HG03354 (cell line): ENCODE measurements at regions not wholly inside any gene's neighbourhood (a gene's known extent, or its start where the extent isn't known, plus 50 kb on each side); places are given as distances from the start of the nearest gene placed in this dataset.
"Not testable (repeated sequence)": the region's sequence is repeated elsewhere in the genome, so short reads cannot be mapped to it uniquely, and the experiment has no call there.

Experiments used
- ATAC-seq: cut with Tn5 transposase; IDR thresholded peaks from one replicate; pipeline ENCODE4 v1.9.1; 2021; ENCODE audit warnings: mild to moderate bottlenecking; ENCODE audit not compliant: unreplicated experiment, poor library complexity, severe bottlenecking

DNA sequence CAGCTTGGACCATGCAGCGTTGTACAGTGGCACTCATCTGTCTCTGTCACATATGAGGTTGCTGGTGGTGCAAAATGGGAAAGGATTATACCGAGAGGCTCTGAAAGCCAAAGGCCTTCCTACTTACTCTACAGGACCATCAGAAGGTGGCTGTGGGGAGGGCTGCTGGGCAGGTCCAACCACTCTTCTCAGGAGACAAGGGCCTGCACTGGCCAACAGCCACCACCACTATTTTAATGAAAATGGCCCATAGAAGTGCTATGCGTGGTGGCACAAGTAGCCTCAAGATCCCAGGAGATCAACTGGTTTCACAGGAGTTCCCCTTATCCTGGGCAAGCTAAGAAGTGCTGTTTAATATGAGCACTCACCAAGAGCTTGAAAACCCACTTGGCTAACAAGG is 52.3 kb downstream of the MRPL57 start:
- ATAC-seq = no peak

DNA sequence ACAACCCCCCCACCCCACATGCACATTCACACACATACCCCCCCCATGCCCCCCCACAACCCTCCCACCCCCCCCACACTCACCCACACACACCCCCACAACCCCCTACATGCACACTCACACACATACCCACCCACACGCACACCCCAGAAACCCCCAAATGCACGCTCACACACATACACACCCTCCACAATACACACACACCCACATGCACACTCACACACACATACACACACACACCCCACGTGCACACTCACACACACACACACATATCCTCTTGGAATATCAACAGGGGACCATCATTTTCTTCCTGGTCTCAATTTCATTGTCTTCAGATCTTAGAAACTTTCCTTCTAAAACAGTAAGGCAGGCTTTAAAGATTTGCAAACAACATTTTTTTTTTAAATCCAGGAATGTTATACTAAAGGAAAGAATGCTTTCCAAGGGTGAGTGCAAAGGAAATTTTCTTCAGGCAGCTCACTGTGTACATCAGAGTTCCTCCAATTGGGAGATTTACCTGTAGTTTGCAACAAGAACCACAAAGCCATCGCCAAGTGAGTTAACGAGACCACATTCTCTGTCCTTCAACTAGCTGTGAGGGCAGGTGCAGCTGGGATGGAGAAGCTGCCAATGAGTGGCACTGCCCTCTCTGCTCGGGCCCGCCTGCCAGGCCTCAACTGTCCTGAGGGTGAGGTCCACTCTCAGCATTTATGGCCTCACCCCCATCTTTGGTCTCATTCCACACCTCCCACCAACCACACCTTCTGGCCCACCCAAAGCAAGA is 53.0 kb downstream of the MRPL57 start:
- no peak for ATAC-seq

DNA sequence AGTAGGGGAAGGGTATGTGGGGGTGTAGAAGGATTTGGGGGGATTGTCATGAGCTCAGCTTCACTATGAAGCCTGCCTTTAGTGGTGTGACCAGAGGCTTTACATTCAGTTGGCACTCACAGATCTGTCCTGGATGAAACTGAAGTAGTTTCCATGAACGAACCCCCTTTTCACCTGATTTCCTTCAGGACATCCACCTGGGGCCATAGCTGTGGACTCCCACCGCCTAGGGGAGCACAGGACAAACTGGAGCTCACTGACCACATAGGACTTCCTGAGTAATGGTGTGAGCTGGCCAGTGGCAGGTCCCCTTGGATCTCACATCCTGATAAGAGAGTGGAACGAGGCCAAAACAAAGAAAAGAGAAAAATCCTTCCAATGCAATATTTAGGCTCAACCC is 54.1 kb downstream of the MRPL57 start:
- ATAC-seq = no peak

DNA sequence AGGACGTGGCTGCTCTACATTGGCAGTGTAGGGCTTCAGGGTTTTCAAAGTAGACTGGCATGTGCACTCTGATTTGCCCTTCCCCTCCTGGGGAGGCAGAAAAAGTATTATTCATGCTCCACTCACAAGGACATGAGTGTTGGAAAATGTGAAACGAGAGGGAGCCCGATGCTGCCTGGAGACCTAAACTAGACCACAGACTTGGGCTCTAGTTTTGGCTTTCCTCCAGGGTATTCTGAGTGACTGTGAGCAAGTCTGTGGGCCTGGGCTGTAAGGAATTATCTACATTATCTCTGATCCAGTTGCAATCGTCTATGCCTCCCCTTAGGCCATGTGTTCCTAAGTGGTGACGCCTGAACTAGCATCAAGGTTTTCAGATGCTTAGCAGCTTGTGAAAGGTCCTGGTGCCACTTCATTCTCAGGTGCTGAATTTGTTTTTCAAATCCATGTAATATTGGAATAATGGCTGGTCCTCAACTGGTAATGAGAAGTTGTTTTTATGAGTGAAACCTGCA is 55.0 kb downstream of the MRPL57 start:
- ATAC-seq = no peak

DNA sequence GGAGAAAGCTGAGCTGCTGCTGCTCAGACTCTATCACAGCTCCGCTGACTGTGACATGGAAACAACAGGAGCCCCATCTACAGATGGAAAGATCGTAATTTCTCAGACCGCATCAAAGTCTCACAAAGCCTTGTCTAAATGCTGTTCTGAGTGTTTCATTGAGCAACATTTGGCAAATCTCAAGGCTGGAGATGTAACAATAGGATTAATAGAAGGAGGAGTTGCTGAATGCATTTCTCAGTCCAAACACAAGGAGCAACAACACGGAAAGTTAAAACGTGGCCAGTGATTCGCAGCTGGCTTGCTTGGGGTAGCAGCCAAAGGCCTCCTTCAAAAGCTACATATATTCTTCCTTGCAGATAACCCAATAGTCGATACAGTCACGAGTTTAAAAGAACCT is 55.7 kb downstream of the MRPL57 start:
- no peak for ATAC-seq

DNA sequence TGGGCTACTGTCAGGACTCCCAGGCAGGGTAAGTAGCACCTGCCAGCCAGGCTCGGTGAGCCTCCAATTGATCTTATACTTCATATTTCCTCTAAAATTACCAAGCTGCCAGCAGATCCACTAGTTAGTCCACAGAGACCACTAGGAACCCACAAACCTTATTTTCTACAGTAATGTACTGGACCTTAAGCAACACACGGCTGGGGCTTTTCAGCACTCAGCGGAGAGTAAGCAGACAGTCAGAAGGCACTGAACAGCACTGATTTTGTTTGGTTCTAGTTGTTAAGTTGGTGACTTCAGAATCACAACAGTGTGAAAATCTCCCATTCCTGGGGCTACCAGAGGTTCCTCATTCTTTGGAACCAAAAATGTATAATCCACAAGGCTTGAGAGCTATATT is 56.1 kb downstream of the MRPL57 start:
- no peak for ATAC-seq

DNA sequence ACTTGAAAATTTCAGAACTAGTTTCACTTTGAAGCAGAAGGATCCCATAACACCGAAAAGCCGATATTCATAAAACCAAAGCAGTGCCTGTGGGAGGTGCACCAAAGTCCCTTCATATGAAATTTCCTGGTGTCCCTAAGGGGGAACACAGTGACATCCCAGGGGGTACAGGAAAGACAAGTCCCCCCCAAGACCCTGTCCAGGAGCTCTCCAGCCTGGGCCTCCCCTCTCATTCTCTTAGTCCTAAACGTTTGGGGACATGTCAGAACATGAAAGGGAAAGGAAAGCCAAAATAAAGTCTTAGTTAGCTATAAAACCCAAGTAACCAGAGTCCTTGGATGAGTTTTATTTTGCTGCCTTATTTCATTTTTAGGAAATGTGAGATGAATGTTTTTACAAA is 56.6 kb downstream of the MRPL57 start:
- no peak for ATAC-seq

DNA sequence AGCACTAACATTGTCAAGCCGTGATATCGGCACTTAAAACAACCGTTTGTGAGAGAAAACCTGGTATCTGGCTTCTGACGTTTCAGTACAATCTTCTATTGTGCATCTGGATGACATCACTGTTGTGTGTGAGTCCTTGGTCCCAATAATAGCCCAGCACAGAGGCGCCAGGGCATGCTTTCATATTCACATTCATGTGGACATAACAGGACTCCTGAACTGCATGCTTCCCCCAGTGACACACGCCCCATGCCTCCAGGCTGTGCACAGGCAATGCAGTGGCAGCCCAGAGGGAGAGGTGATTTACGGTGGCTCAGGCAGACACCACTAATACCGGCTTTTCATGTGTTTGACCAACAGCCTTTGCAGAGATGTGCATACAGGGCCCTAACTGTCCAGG is 58.1 kb downstream of the MRPL57 start:
- ATAC-seq = no peak

DNA sequence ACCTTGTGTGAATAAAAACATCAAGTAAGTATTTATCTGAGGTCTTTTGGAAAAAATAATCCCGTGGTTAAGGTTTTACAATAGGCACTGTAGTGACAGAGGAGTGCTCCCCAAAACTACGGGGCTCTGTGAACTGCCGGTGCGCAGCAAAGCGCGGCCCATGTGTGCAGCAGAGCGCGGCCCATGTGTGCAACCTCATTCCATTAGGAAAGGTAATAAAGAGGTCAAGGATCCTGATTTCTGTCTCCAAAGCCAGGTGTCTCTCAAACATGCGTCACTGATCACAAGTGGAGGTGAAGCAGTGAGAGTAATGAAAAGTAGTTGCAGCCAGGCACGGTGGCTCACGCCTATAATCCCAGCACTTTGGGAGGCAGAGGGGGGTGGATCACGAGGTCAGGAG is 58.7 kb downstream of the MRPL57 start:
- no peak for ATAC-seq

DNA sequence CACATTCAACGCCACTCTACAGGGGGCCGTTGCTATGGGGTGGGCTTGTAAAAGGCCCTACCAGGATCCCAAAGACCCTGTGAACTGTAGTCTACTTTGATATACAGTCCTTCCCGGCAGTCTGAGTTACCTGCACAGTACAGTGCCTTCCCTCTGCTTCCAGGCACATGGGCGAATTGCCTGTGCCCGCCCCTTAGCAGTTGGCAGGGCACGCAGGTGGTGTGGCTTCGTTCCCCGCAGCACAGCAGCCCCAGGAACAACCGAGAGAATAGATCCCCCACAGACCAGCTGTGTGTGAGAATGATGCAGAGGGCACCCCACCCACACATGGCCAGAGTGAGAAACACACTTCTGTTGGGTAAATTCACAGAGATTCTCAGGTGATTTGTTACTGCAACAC is 60.6 kb downstream of the MRPL57 start:
- ATAC-seq = no peak

DNA sequence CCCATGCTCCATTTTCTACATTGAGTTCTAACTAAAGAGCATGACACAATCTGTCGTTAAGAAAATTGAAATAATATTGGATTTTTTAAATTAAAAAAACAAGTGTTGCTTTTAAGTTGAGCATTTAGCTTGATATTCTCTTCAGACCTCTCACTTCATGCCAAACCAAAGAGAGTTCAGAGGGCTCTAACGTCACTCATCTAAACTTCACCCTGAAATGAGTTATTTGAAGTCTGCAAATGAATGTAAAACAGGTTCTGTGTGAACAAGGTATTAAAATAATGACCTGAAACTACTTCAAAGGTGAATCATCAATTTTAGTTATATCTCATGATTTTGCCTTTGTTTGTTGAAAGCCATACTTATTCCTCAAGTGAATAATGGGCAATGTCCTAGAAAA is 61.8 kb downstream of the MRPL57 start:
- ATAC-seq = no peak

DNA sequence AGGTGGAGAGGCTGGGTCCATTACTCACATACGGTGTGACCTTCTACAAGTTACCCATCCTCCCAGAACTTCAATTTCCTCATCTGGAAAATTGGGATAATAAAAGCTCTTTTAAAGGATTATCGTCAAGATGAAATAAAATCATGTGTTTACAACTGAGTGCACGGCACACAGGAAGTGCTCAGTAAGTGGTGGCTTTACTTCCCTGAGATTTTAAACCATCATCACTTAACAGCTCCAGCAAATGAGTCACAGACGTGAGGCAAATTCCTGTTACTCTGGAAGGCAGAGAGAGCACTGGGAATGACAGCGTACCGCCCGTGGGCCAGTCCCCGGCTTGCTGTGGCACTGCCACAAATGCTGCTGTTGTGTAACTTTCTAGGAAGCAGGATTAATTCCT is 64.1 kb downstream of the MRPL57 start:
- no peak for ATAC-seq

DNA sequence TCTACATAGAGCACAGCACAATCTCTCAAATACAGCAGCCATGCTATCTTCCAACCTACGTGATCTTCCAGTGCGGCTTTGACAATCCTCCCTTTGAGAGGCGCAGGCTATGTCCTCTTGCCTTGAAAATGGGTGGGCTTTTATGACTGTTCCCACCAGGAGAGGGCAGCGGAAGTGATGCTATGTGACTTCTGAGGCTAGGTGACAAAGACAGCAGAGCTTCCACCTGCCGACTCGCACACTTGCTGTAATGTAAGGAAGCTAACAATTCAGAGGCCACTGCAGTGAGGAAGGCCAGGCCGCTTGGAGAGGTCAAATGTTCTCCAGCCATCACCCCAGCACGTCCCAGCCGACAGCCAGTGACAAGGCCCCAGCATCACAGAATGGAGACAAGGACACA is 65.8 kb downstream of the MRPL57 start:
- ATAC-seq = no peak

DNA sequence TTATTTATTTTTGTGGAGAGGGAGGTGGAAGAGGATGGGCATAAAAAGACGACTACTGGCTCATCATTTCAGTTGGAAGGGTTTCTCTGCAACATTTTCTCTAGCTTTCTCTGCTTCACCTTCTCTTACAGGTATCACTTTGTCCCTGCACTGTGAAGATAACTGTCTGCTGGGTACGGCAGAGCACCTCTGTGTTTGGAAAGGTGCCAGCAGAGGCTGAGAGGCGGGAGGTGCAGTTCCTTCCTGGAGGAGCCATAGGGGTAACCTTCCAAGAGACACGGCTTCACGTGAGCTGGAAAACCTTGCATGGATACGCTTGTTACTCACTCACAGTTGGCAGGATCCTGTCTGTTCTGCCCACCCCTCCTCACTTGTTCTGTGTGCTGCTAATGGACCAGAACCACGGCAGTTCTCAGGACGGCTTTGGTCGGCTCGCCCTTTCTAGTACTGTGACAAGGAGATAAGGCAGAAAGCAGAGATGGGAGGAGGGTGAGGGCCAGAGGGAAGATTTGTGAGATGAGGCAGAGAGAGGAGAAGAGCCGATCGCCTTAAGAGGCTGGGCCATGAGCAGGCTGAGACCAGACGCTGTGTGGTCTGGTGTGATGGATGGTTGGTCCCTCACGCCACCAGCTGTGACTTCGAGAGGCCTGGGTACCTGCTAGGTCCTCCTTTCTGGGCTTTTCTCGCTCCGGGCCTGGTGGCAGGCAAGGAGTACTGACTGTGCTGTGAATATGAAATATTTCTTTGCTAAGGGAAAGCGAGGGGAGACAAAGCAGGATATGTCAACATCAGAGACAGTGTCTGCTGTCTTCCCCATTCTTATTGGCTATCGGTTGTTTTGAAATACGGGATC is 66.8 kb downstream of the MRPL57 start:
- no peak for ATAC-seq

DNA sequence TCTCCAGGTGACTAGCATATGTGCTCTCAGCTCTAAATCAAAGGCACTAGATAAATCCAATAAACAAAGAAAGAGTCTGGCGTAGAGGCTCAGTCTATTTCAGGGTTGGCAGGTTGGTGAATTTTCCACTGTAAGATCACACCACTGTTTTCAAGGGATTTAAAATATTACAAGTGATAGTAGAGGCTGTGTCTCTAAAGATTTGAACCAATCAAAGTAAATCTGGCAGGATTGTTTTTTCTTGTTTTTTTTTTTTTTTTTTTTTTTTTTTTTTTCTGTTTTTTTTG is 67.4 kb downstream of the MRPL57 start:
- not testable (repeated sequence) for ATAC-seq

DNA sequence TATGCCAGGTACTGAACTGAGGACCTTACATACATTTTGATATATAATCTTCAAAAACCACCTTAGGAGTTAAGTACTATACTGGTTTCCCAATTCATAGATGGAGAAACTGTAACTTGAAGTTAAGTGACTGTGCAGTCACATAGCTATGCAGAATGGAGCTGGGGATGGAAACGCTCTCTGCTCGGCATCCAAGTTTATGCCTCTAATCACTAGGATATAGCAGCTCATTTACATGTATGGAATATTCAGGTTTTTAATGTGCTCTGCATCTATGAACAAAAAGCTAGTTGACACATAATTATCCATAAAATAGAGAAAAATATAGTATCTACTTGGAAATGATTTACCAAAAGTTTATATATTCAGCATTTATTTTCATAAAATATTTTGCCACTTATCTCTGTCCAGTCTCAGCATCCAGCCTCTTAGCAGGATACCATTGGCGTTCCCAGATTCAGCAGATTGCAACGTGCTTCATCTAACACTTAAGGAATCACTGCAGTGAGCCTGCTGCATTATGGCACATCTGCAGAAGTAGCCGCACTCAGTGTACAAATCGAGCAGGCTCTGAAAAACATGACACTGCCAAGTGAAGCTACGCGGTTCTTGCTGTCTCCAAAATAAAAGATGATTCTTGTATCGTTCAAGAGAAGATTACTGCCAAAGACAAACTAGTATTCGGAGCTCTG is 70.4 kb downstream of the MRPL57 start:
- no peak for ATAC-seq

DNA sequence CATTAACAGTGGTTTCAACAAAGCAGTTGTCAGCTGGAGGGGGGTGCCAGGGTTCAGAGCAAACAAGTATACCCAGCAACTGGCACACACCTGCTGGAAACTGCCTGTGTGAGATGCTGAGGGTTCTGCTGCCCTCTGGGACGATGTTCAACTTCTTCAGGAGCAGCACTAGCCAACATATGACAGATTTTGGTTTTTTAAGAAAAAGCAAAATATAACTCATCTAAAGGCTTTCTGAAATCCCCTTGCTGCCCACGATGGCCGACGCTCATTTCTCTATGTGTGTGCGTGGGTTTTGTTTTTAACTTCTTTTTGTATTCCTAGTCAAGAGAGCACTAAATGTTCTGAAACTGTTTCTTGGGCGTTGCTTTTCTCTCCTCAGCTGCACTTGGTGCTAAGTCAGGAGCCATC is 79.9 kb downstream of the MRPL57 start:
- ATAC-seq = no peak

DNA sequence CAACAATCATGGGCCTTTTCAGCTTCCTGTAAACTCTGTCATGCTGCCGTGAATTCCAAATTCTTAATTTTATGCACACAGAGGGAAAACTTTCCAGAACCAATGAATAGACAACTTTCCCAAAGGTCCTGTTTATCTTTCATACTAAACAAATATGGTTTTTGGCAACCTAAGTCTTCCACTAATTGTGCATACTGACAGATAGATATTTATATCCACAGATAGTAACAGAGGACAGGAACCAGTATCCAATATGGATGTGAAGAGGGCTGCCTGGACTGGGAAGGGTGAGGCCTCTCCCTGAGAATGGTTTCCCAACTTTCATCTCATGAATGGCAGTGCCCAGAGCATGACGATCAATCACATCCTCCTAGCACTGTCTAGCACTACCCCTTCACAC is 80.4 kb downstream of the MRPL57 start:
- ATAC-seq = no peak

DNA sequence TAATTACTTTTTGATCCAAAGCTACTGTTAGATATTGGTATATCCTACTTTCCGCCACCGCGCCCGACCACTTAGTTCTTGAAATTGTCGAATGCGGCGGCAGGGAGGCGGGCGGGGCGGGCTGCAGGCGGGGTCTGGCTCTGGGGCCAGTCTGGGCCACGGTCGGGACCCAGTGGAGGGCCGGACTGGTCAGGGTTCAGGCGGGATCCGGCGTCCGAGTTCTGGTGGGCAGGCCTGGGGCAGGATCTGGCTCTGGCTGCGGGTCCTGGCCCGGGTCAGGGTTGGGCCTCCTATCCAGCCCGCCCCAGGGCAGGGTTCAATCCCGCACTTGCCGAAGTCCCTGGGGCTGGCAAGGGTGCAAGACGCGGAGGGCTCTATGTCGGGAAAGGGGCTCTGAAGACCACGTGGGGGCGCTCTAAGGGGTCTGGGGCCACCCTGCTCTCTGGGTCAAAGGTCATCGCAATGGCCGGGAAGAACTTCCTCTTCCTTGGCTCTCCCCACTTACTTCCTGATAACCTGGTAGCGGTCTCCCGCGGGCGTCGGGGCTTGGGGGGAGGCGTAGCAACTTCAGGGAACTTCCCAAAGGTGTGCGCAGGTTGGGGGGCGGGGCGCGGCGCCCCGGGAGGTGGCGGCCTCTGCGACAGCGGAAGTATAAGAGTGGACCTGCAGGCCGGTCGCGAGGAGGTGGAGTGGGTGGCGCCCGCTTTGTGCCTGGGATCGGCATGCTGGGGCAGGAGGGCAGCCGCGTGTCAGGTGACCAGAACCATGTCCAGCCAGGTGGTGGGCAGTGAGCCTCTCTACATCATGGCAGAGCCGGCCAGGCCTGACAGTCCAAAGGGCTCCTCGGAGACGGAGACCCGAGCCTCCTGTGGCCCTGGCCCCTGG is 83.4 kb downstream of the MRPL57 start:
- no peak for ATAC-seq
